ENCODE measurements at regions not wholly inside any gene's neighbourhood (a gene's known extent, or its start where the extent isn't known, plus 50 kb on each side); places are given as distances from the start of the nearest gene placed in this dataset.

GRCh38 chr13:104869501-104869900 is 1666.0 kb downstream of the EFNB2 start:
- Histone ChIP-seq H3K4me1 (ENCODE audit: control insufficient read depth in 1 of 2, insufficient read depth in 1 of 2, low read depth in 1 of 2, low read length in 1 of 2) (peaks cover 5 to 30% of the 10 kb centered on the region in 2 experiments), H3K27me3 (no peaks in the 10 kb centered on the region), H3K36me3 (no peaks in the 10 kb centered on the region), H3K4me3 (ENCODE audit: low read depth in 1 of 2, low read length in 1 of 2) (no peak overlapping the region), H3K9me3 (no peaks in the 10 kb centered on the region), H3K27ac (no peak overlapping the region)
- no peak for TF ChIP-seq CTCF (IDR thresholded peaks at IDR 0.05)

- Histone ChIP-seq H3K36me3 (no peaks in the 10 kb centered on the region), H3K9me3 (no peaks in the 10 kb centered on the region), H3K27ac (no peak overlapping the region), H3K4me1 (ENCODE audit: control insufficient read depth in 1 of 2, insufficient read depth in 1 of 2, low read depth in 1 of 2, low read length in 1 of 2) (peaks cover 5 to 30% of the 10 kb centered on the region in 2 experiments), H3K27me3 (no peaks in the 10 kb centered on the region), H3K4me3 (ENCODE audit: low read depth in 1 of 2, low read length in 1 of 2) (no peak overlapping the region)
- no peak for TF ChIP-seq CTCF (IDR thresholded peaks at IDR 0.05)
Measured at GRCh38 chr13:104868806-104869205, 1666.7 kb downstream of the EFNB2 start.

GRCh38 chr13:104855581-104855980 is 1679.9 kb downstream of the EFNB2 start:
- H3K36me3 ChIP-seq: no peaks in the 10 kb centered on the region
- H3K4me3 ChIP-seq (ENCODE audit: low read depth in 1 of 2, low read length in 1 of 2): no peak overlapping the region
- H3K27ac ChIP-seq: no peak overlapping the region
- H3K9me3 ChIP-seq: no peaks in the 10 kb centered on the region
- TF ChIP-seq CTCF (IDR thresholded peaks at IDR 0.05): no peak
- no peaks in the 10 kb centered on the region for H3K4me1 ChIP-seq (ENCODE audit: control insufficient read depth in 1 of 2, insufficient read depth in 1 of 2, low read depth in 1 of 2, low read length in 1 of 2)
- no peaks in the 10 kb centered on the region for H3K27me3 ChIP-seq

GRCh38 chr13:104854698-104855097 is 1680.8 kb downstream of the EFNB2 start:
- H3K4me1 ChIP-seq (ENCODE audit: control insufficient read depth in 1 of 2, insufficient read depth in 1 of 2, low read depth in 1 of 2, low read length in 1 of 2): no peaks in the 10 kb centered on the region
- H3K27ac ChIP-seq: no peak overlapping the region
- no peak overlapping the region for H3K4me3 ChIP-seq (ENCODE audit: low read depth in 1 of 2, low read length in 1 of 2)
- no peaks in the 10 kb centered on the region for H3K27me3 ChIP-seq
- TF ChIP-seq CTCF (IDR thresholded peaks at IDR 0.05): no peak
- no peaks in the 10 kb centered on the region for H3K9me3 ChIP-seq
- no peaks in the 10 kb centered on the region for H3K36me3 ChIP-seq

- Histone ChIP-seq H3K27ac (no peak overlapping the region), H3K4me1 (ENCODE audit: control insufficient read depth in 1 of 2, insufficient read depth in 1 of 2, low read depth in 1 of 2, low read length in 1 of 2) (no peaks in the 10 kb centered on the region), H3K27me3 (no peaks in the 10 kb centered on the region), H3K4me3 (ENCODE audit: low read depth in 1 of 2, low read length in 1 of 2) (no peak overlapping the region), H3K36me3 (no peaks in the 10 kb centered on the region), H3K9me3 (no peaks in the 10 kb centered on the region)
- TF ChIP-seq CTCF (IDR thresholded peaks at IDR 0.05): no peak
Measured at GRCh38 chr13:104854007-104854406, 1681.5 kb downstream of the EFNB2 start.

GRCh38 chr13:104847922-104848321 is 1687.5 kb downstream of the EFNB2 start:
- Histone ChIP-seq H3K4me3 (ENCODE audit: low read depth in 1 of 2, low read length in 1 of 2) (no peak overlapping the region), H3K36me3 (no peaks in the 10 kb centered on the region), H3K4me1 (ENCODE audit: control insufficient read depth in 1 of 2, insufficient read depth in 1 of 2, low read depth in 1 of 2, low read length in 1 of 2) (no peaks in the 10 kb centered on the region), H3K27ac (no peak overlapping the region), H3K27me3 (no peaks in the 10 kb centered on the region), H3K9me3 (no peaks in the 10 kb centered on the region)
- no peak for TF ChIP-seq CTCF (IDR thresholded peaks at IDR 0.05)

Measured in neutrophil (primary cell).